WTC11 (cell line): ENCODE measurements at regions not wholly inside any gene's neighbourhood (a gene's known extent, or its start where the extent isn't known, plus 50 kb on each side); places are given as distances from the start of the nearest gene placed in this dataset.
A peak's percentile ranks its signal among the peaks of the same experiment; 100 is the strongest.

Experiments used
- ATAC-seq: fragments of 200-7000 bp; cut with Tn5 transposase; 2 replicates; pipeline ENCODE4 v1.10.0; 2021; ENCODE audit warnings: mild to moderate bottlenecking, moderate library complexity
- CTCF ChIA-PET: fragments of 300-600 bp; sonication (Branson Sonifier 250); formaldehyde crosslinking; loops from one replicate; lab custom pipeline; 2021; ENCODE audit warnings: antibody characterized with exemption; lab: Charles Lee
- POLR2A ChIA-PET: fragments of 350-600 bp; sonication (Branson Sonifier 250); formaldehyde crosslinking; loops from one replicate; lab custom pipeline; 2021; ENCODE audit warnings: antibody characterized with exemption; lab: Charles Lee
- DNase-seq: peaks from one replicate; pipeline ENCODE4 v3.0.0; 2021; ENCODE audit warnings: low spot score
- H3K27ac Mint-ChIP-seq: 2 replicates; pipeline ENCODE4 v1.8.0; 2021; ENCODE audit warnings: mixed read lengths
- H3K27me3 Mint-ChIP-seq: 2 replicates; pipeline ENCODE4 v1.8.0; 2021; ENCODE audit warnings: low read depth, mild to moderate bottlenecking, moderate library complexity, mixed read lengths
- H3K36me3 Mint-ChIP-seq: 2 replicates; pipeline ENCODE4 v1.8.0; 2021; ENCODE audit warnings: mixed read lengths
- H3K4me1 Mint-ChIP-seq: 2 replicates; pipeline ENCODE4 v1.8.0; 2022; ENCODE audit warnings: mixed read lengths
- H3K4me3 Mint-ChIP-seq: 2 replicates; pipeline ENCODE4 v1.8.0; 2021; ENCODE audit warnings: mild to moderate bottlenecking, moderate library complexity, mixed read lengths
- H3K9me3 Mint-ChIP-seq: 2 replicates; pipeline ENCODE4 v1.8.0; 2021; ENCODE audit warnings: mixed read lengths
- ATF1 ChIP-seq: sonication (generic); formaldehyde crosslinking; IDR thresholded peaks from 2 replicates; pipeline ENCODE4 v1.8.1; 2023; ENCODE audit warnings: mild to moderate bottlenecking, moderate library complexity, missing genetic modification reagents
- CREB1 ChIP-seq: sonication (generic); formaldehyde crosslinking; IDR thresholded peaks from 2 replicates; pipeline ENCODE4 v1.8.0; 2023; ENCODE audit warnings: mild to moderate bottlenecking, missing genetic modification reagents
- ELF4 ChIP-seq: sonication (generic); formaldehyde crosslinking; IDR thresholded peaks from 2 replicates; pipeline ENCODE4 v1.8.1; 2022; ENCODE audit warnings: low read depth, mild to moderate bottlenecking, moderate library complexity, missing genetic modification reagents
- FOXK1 ChIP-seq: sonication (generic); formaldehyde crosslinking; IDR thresholded peaks from 2 replicates; pipeline ENCODE4 v1.8.0; 2022; ENCODE audit warnings: mild to moderate bottlenecking, moderate library complexity, missing genetic modification reagents
- IRF2 ChIP-seq: sonication (generic); formaldehyde crosslinking; IDR thresholded peaks from 2 replicates; pipeline ENCODE4 v1.8.0; 2022; ENCODE audit warnings: low read depth, missing genetic modification reagents, borderline replicate concordance
- JUN ChIP-seq: sonication (generic); formaldehyde crosslinking; IDR thresholded peaks from 2 replicates; pipeline ENCODE4 v1.8.0; 2023; ENCODE audit warnings: mild to moderate bottlenecking, missing genetic modification reagents
- PRRX2 ChIP-seq: fragments of 250-450 bp; sonication (Bioruptor Pico); IDR thresholded peaks from 2 replicates; pipeline ENCODE4 v1.8.0; 2021; ENCODE audit warnings: mild to moderate bottlenecking
- RORB ChIP-seq: fragments of 250-450 bp; sonication (Bioruptor Pico); IDR thresholded peaks from 2 replicates; pipeline ENCODE4 v1.9.0; 2021; ENCODE audit warnings: mild to moderate bottlenecking
- SOX15 ChIP-seq: fragments of 250-450 bp; sonication (Bioruptor Pico); IDR thresholded peaks from 2 replicates; pipeline ENCODE4 v1.9.0; 2021; ENCODE audit warnings: mild to moderate bottlenecking
- SP1 ChIP-seq: sonication (generic); formaldehyde crosslinking; conservative IDR thresholded peaks from 2 replicates; pipeline ENCODE4 v1.8.1; 2022; ENCODE audit warnings: missing genetic modification reagents
- TEAD1 ChIP-seq: sonication (generic); formaldehyde crosslinking; IDR thresholded peaks from 2 replicates; pipeline ENCODE4 v1.8.0; 2022; ENCODE audit warnings: mild to moderate bottlenecking, missing genetic modification reagents
- ZNF121 ChIP-seq: sonication (generic); formaldehyde crosslinking; IDR thresholded peaks from 2 replicates; pipeline ENCODE4 v1.8.0; 2023; ENCODE audit warnings: missing genetic modification reagents
- ZNF317 ChIP-seq: sonication (generic); formaldehyde crosslinking; IDR thresholded peaks from 2 replicates; pipeline ENCODE4 v1.8.1; 2023; ENCODE audit warnings: low read depth, mild to moderate bottlenecking, moderate library complexity, missing genetic modification reagents, borderline replicate concordance
- ZNF423 ChIP-seq: fragments of 250-450 bp; sonication (Bioruptor Pico); IDR thresholded peaks from 2 replicates; pipeline ENCODE4 v2.1.2; 2022; ENCODE audit warnings: mild to moderate bottlenecking, moderate library complexity
- TF ChIP-seq, protein P1 (sequence below): sonication (generic); formaldehyde crosslinking; IDR thresholded peaks from 2 replicates; pipeline ENCODE4 v1.8.1; 2023; ENCODE audit warnings: mild to moderate bottlenecking, missing genetic modification reagents, borderline replicate concordance
- TF ChIP-seq, protein P2 (sequence below): sonication (generic); formaldehyde crosslinking; IDR thresholded peaks from 2 replicates; pipeline ENCODE4 v1.8.1; 2023; ENCODE audit warnings: mild to moderate bottlenecking, missing genetic modification reagents, moderate library complexity
- TF ChIP-seq, protein P3 (sequence below): sonication (generic); formaldehyde crosslinking; IDR thresholded peaks from 2 replicates; pipeline ENCODE4 v1.8.1; 2023; ENCODE audit warnings: mild to moderate bottlenecking, missing genetic modification reagents
- TF ChIP-seq, protein P4 (sequence below): sonication (generic); formaldehyde crosslinking; IDR thresholded peaks from 2 replicates; pipeline ENCODE4 v1.8.1; 2022; ENCODE audit warnings: low read depth, mild to moderate bottlenecking, moderate library complexity, missing genetic modification reagents, borderline replicate concordance
- TF ChIP-seq, protein P5 (sequence below): sonication (generic); formaldehyde crosslinking; IDR thresholded peaks from 2 replicates; pipeline ENCODE4 v1.8.0; 2022; ENCODE audit warnings: mild to moderate bottlenecking, missing genetic modification reagents
- TF ChIP-seq, protein P6 (sequence below): fragments of 200-600 bp; IDR thresholded peaks from 2 replicates; pipeline ENCODE4 v1.8.0; 2022; ENCODE audit warnings: antibody characterized with exemption
- TF ChIP-seq, protein P7 (sequence below): fragments of 250-450 bp; sonication (Bioruptor Pico); IDR thresholded peaks from 2 replicates; pipeline ENCODE4 v1.9.0; 2021; ENCODE audit warnings: mild to moderate bottlenecking
- TF ChIP-seq, protein P8 (sequence below): fragments of 250-450 bp; sonication (Bioruptor Pico); IDR thresholded peaks from 2 replicates; pipeline ENCODE4 v1.9.0; 2021; ENCODE audit warnings: mild to moderate bottlenecking

DNA sequence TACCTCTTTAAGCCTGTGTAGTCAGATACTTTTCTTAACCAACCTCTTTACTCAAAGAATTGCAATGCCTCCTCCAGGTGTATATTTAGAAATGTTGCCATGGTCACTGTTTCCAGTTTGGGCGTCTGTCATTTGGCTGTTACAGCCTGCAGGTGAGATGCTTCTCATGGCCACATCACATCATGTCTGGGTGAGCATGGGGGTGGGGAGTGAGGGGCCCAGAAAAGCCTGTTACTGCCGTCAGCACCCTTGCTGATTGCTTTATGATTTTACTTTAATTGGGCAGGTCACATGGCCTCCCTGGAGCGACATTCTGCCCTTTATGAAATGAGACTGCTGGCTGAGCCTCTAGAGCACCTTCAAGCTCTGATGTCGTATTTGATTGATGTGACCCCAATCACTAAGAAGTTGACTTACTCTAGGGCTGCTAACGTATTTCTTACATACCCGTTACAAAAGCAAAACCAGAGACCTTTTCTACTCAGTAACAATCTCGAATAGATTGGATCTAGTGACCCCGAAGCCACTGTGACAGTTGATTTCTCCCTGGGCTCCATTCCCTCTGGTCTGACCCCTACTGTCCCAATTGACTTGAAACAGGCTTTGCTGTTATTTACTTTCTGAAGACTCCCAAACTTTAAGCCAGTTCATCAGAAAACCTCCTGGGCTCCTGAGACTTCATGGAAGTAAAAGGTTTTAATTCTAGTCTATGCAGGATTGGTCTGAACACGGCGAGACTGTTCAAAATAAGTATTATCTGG lies 60.7 kb downstream of the OTUD1 start:
- ATAC-seq, result peak; percentile 52
- no peaks in the 10 kb centered on the region for H3K27me3 Mint-ChIP-seq
- H3K27ac Mint-ChIP-seq, result no peak overlapping the region
- ChIA-PET CTCF (no interaction called here), POLR2A (no interaction called here)
- no peaks in the 10 kb centered on the region for H3K9me3 Mint-ChIP-seq
- TF ChIP-seq FOXK1 (CRISPR knock-in tag) (no peak), ZNF317 (no peak), ATF1 (CRISPR knock-in tag) (no peak), JUN (no peak), CREB1 (no peak), SP1 (CRISPR knock-in tag) (no peak), ZNF423 (CRISPR knock-in tag) (no peak)
- TF ChIP-seq, protein P1, sequence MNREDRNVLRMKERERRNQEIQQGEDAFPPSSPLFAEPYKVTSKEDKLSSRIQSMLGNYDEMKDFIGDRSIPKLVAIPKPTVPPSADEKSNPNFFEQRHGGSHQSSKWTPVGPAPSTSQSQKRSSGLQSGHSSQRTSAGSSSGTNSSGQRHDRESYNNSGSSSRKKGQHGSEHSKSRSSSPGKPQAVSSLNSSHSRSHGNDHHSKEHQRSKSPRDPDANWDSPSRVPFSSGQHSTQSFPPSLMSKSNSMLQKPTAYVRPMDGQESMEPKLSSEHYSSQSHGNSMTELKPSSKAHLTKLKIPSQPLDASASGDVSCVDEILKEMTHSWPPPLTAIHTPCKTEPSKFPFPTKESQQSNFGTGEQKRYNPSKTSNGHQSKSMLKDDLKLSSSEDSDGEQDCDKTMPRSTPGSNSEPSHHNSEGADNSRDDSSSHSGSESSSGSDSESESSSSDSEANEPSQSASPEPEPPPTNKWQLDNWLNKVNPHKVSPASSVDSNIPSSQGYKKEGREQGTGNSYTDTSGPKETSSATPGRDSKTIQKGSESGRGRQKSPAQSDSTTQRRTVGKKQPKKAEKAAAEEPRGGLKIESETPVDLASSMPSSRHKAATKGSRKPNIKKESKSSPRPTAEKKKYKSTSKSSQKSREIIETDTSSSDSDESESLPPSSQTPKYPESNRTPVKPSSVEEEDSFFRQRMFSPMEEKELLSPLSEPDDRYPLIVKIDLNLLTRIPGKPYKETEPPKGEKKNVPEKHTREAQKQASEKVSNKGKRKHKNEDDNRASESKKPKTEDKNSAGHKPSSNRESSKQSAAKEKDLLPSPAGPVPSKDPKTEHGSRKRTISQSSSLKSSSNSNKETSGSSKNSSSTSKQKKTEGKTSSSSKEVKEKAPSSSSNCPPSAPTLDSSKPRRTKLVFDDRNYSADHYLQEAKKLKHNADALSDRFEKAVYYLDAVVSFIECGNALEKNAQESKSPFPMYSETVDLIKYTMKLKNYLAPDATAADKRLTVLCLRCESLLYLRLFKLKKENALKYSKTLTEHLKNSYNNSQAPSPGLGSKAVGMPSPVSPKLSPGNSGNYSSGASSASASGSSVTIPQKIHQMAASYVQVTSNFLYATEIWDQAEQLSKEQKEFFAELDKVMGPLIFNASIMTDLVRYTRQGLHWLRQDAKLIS (CRISPR knock-in tag), result no peak
- TF ChIP-seq, protein P2, sequence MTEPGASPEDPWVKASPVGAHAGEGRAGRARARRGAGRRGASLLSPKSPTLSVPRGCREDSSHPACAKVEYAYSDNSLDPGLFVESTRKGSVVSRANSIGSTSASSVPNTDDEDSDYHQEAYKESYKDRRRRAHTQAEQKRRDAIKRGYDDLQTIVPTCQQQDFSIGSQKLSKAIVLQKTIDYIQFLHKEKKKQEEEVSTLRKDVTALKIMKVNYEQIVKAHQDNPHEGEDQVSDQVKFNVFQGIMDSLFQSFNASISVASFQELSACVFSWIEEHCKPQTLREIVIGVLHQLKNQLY (CRISPR knock-in tag), result no peak
- TF ChIP-seq, protein P3, sequence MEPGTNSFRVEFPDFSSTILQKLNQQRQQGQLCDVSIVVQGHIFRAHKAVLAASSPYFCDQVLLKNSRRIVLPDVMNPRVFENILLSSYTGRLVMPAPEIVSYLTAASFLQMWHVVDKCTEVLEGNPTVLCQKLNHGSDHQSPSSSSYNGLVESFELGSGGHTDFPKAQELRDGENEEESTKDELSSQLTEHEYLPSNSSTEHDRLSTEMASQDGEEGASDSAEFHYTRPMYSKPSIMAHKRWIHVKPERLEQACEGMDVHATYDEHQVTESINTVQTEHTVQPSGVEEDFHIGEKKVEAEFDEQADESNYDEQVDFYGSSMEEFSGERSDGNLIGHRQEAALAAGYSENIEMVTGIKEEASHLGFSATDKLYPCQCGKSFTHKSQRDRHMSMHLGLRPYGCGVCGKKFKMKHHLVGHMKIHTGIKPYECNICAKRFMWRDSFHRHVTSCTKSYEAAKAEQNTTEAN (CRISPR knock-in tag), result no peak
- TF ChIP-seq, protein P4, sequence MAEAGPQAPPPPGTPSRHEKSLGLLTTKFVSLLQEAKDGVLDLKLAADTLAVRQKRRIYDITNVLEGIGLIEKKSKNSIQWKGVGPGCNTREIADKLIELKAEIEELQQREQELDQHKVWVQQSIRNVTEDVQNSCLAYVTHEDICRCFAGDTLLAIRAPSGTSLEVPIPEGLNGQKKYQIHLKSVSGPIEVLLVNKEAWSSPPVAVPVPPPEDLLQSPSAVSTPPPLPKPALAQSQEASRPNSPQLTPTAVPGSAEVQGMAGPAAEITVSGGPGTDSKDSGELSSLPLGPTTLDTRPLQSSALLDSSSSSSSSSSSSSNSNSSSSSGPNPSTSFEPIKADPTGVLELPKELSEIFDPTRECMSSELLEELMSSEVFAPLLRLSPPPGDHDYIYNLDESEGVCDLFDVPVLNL (CRISPR knock-in tag), result no peak
- TF ChIP-seq, all 79 proteins: peak for 0
- no peak for DNase-seq
- Mint-ChIP-seq H3K4me1 (no peaks in the 10 kb centered on the region), H3K36me3 (no peaks in the 10 kb centered on the region), H3K4me3 (no peak overlapping the region)

DNA sequence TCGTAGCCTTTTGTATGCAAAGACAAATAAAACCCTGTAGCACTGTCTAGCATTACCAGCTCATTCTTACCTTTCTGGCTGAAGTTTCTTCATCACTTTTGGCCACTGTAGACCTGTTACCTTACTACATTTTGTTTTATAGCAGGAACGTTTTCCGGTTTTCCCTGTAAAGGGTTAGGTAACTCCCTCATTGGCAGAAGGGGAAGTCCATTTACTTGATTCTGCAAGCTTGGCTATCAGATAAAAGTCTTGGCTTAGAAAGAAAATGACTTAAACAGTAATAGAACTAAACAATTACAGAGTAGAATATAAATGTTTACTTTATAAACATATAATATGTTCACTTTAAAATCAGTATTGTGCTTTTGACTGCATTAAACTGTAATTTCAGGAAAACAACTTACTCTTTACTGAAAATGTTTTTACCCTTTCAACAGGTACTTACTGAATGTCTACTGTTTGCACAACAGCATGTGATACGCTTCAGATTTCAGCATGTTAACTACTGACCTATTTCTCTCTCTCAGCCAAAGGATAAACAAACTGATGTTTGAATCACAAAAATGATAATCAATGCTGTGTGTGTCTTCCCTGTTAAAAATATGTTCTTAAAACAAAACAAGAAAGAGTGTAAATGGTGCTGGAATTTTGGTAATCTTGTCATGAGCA lies 67.1 kb downstream of the OTUD1 start:
- no peak overlapping the region for H3K27ac Mint-ChIP-seq
- H3K4me3 Mint-ChIP-seq, result no peak overlapping the region
- ATAC-seq (no peak), DNase-seq (no peak)
- POLR2A ChIA-PET, result no interaction called here
- H3K27me3 Mint-ChIP-seq, result no peaks in the 10 kb centered on the region; the same call in 1 of the 2 replicates
- CTCF ChIA-PET, result no interaction called here
- peaks cover 18% of the 10 kb centered on the region for H3K9me3 Mint-ChIP-seq
- no peak for TF ChIP-seq IRF2
- TF ChIP-seq ZNF121 (CRISPR knock-in tag), result no peak
- TF ChIP-seq, protein P5, sequence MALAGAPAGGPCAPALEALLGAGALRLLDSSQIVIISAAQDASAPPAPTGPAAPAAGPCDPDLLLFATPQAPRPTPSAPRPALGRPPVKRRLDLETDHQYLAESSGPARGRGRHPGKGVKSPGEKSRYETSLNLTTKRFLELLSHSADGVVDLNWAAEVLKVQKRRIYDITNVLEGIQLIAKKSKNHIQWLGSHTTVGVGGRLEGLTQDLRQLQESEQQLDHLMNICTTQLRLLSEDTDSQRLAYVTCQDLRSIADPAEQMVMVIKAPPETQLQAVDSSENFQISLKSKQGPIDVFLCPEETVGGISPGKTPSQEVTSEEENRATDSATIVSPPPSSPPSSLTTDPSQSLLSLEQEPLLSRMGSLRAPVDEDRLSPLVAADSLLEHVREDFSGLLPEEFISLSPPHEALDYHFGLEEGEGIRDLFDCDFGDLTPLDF, result no peak
- TF ChIP-seq RORB, result no peak
- TF ChIP-seq, protein P6, sequence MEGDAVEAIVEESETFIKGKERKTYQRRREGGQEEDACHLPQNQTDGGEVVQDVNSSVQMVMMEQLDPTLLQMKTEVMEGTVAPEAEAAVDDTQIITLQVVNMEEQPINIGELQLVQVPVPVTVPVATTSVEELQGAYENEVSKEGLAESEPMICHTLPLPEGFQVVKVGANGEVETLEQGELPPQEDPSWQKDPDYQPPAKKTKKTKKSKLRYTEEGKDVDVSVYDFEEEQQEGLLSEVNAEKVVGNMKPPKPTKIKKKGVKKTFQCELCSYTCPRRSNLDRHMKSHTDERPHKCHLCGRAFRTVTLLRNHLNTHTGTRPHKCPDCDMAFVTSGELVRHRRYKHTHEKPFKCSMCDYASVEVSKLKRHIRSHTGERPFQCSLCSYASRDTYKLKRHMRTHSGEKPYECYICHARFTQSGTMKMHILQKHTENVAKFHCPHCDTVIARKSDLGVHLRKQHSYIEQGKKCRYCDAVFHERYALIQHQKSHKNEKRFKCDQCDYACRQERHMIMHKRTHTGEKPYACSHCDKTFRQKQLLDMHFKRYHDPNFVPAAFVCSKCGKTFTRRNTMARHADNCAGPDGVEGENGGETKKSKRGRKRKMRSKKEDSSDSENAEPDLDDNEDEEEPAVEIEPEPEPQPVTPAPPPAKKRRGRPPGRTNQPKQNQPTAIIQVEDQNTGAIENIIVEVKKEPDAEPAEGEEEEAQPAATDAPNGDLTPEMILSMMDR, result no peak
- TF ChIP-seq, protein P7, sequence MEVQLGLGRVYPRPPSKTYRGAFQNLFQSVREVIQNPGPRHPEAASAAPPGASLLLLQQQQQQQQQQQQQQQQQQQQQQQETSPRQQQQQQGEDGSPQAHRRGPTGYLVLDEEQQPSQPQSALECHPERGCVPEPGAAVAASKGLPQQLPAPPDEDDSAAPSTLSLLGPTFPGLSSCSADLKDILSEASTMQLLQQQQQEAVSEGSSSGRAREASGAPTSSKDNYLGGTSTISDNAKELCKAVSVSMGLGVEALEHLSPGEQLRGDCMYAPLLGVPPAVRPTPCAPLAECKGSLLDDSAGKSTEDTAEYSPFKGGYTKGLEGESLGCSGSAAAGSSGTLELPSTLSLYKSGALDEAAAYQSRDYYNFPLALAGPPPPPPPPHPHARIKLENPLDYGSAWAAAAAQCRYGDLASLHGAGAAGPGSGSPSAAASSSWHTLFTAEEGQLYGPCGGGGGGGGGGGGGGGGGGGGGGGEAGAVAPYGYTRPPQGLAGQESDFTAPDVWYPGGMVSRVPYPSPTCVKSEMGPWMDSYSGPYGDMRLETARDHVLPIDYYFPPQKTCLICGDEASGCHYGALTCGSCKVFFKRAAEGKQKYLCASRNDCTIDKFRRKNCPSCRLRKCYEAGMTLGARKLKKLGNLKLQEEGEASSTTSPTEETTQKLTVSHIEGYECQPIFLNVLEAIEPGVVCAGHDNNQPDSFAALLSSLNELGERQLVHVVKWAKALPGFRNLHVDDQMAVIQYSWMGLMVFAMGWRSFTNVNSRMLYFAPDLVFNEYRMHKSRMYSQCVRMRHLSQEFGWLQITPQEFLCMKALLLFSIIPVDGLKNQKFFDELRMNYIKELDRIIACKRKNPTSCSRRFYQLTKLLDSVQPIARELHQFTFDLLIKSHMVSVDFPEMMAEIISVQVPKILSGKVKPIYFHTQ (CRISPR knock-in tag), result no peak
- TF ChIP-seq, protein P8, sequence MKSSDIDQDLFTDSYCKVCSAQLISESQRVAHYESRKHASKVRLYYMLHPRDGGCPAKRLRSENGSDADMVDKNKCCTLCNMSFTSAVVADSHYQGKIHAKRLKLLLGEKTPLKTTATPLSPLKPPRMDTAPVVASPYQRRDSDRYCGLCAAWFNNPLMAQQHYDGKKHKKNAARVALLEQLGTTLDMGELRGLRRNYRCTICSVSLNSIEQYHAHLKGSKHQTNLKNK (CRISPR knock-in tag), result no peak
- TF ChIP-seq PRRX2 (CRISPR knock-in tag), result no peak
- TF ChIP-seq TEAD1 (CRISPR knock-in tag), result no peak
- no peak for TF ChIP-seq SOX15 (CRISPR knock-in tag)
- no peak for TF ChIP-seq ELF4 (CRISPR knock-in tag)
- TF ChIP-seq, all 79 proteins: peak for 0
- Mint-ChIP-seq H3K36me3 (peaks cover 12% of the 10 kb centered on the region), H3K4me1 (no peaks in the 10 kb centered on the region)
